Esophagus squamous epithelium (tissue), 5 donors: ENCODE measurements at regions not wholly inside any gene's neighbourhood (a gene's known extent, or its start where the extent isn't known, plus 50 kb on each side); places are given as distances from the start of the nearest gene placed in this dataset.

ENCODE experiments used
- DNase-seq: peaks from one replicate; lab custom pipeline; 2025; lab: John Stamatoyannopoulos, UW
- H3K27ac ChIP-seq, 4 donors: fragments of 200-600 bp; sonication (generic); one replicate each; pipeline ENCODE4 v1.5.1; 2016 to 2019; ENCODE audit warnings: mild to moderate bottlenecking in 1 of 4
- H3K27me3 ChIP-seq, 4 donors: fragments of 200-600 bp; sonication (generic); 1 replicate in 3 of 4; 2 replicates in 1 of 4; pipeline versions ENCODE4 v1.5.1 to v1.6.0; 2017 to 2021; ENCODE audit warnings: antibody characterized with exemption in 1 of 4
- H3K36me3 ChIP-seq, 3 donors: fragments of 200-600 bp; sonication (generic); one replicate each; pipeline ENCODE4 v1.5.1; 2016 to 2019
- H3K4me1 ChIP-seq, 3 donors: fragments of 200-600 bp; sonication (generic); one replicate each; pipeline ENCODE4 v1.5.1; 2017 to 2019
- H3K4me3 ChIP-seq, 4 donors: fragments of 200-600 bp; sonication (generic); 1 replicate in 3 of 4; 2 replicates in 1 of 4; pipeline ENCODE4 v1.5.1; 2016 to 2019; ENCODE audit warnings: mild to moderate bottlenecking in 2 of 4, moderate library complexity in 1 of 4
- H3K9me3 ChIP-seq, 3 donors: fragments of 200-600 bp; sonication (generic); one replicate each; pipeline ENCODE4 v1.5.1; 2016 to 2019
- POLR2A ChIP-seq, 4 donors: fragments of 450-650 bp; IDR thresholded peaks; one replicate each; pipeline ENCODE4 v1.6.1; 2017; ENCODE audit warnings: antibody characterized with exemption in 4 of 4, mild to moderate bottlenecking in 4 of 4, moderate library complexity in 3 of 4
- WGBS, 2 donors: methylation state at CpG; one replicate each; pipeline ENCODE4 v1.1.5; 2018; 5-methylcytosine and 5-hydroxymethylcytosine counted together
- intact Hi-C: fragments of 100-400 bp; cut with DNase I; formaldehyde crosslinking; loops from one replicate; pipeline ENCODE4 v1.15.0; 2022
- TF ChIP-seq, protein P1 (sequence below), 6 experiments: fragments of 450-650 bp in 4 of 6; fragments of 200-600 bp in 2 of 6; sonication (generic) in 2 of 6; IDR thresholded peaks; one replicate each; pipeline ENCODE4 v1.5.1; 2016 to 2019; ENCODE audit warnings: antibody characterized with exemption in 6 of 6, mild to moderate bottlenecking in 4 of 6, moderate library complexity in 4 of 6
- donor health status: DM: yes; HTN: yes; CAD: no.

DNA sequence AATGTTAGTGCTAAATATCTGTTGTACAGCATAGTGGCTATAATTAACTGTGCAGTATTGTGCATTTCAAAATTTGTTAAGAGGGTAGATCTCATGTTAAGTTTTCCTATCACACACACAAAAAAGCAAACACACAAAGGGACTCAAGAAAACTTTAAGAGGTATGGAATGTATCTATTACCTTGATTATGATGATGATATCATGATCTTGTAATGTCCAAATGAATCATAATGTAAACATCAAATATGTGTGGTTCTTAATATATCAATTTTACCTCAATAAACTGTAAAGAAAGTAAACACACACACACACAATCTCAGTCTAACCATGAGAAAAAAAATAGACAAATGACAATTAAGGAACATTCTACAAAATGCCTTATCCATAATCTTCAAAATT lies 934.6 kb downstream of the SLITRK1 start:
- no peak overlapping the region for H3K27ac ChIP-seq
- no peaks in the 10 kb centered on the region for H3K4me1 ChIP-seq
- H3K9me3 ChIP-seq = no peaks in the 10 kb centered on the region
- TF ChIP-seq, protein P1, sequence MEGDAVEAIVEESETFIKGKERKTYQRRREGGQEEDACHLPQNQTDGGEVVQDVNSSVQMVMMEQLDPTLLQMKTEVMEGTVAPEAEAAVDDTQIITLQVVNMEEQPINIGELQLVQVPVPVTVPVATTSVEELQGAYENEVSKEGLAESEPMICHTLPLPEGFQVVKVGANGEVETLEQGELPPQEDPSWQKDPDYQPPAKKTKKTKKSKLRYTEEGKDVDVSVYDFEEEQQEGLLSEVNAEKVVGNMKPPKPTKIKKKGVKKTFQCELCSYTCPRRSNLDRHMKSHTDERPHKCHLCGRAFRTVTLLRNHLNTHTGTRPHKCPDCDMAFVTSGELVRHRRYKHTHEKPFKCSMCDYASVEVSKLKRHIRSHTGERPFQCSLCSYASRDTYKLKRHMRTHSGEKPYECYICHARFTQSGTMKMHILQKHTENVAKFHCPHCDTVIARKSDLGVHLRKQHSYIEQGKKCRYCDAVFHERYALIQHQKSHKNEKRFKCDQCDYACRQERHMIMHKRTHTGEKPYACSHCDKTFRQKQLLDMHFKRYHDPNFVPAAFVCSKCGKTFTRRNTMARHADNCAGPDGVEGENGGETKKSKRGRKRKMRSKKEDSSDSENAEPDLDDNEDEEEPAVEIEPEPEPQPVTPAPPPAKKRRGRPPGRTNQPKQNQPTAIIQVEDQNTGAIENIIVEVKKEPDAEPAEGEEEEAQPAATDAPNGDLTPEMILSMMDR (IDR thresholded peaks at IDR 0.05) = no peak
- no peak for TF ChIP-seq POLR2A (IDR thresholded peaks at IDR 0.05)
- H3K27me3 ChIP-seq = no peaks in the 10 kb centered on the region
- no peak overlapping the region for H3K4me3 ChIP-seq
- intact Hi-C loops = no loop called here
- DNase-seq = no peak
- H3K36me3 ChIP-seq = no peaks in the 10 kb centered on the region

DNA sequence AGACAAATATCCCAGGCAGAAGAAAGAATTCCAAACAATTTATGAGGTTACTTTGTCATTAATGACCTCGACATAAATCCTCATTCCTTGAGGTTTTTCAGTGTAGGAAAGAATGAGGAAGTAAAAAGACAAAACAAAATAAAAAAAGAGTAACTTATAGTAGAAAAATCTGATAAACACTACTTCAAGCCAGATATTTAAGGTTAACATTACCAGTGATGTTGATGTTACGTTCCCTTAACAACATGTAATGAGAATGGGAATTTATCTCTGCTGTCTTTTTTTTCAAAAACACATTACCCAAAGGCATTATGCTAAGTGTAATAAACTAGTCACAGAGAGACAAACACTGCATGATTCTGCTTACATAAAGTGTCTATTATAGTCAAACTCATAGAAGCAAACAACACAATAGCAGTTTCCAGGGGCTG lies 935.1 kb downstream of the SLITRK1 start:
- intact Hi-C loops = no loop called here
- TF ChIP-seq, protein P1 (IDR thresholded peaks at IDR 0.05) = no peak
- no peak for TF ChIP-seq POLR2A (IDR thresholded peaks at IDR 0.05)
- no peak overlapping the region for H3K27ac ChIP-seq
- H3K27me3 ChIP-seq = no peaks in the 10 kb centered on the region
- H3K9me3 ChIP-seq = no peaks in the 10 kb centered on the region
- H3K4me1 ChIP-seq = no peaks in the 10 kb centered on the region
- H3K36me3 ChIP-seq = no peaks in the 10 kb centered on the region
- no peak for DNase-seq
- H3K4me3 ChIP-seq = no peak overlapping the region
- WGBS, 2 donors = 36 to 52% methylated on average over 2 of the region's 2 CpGs

DNA sequence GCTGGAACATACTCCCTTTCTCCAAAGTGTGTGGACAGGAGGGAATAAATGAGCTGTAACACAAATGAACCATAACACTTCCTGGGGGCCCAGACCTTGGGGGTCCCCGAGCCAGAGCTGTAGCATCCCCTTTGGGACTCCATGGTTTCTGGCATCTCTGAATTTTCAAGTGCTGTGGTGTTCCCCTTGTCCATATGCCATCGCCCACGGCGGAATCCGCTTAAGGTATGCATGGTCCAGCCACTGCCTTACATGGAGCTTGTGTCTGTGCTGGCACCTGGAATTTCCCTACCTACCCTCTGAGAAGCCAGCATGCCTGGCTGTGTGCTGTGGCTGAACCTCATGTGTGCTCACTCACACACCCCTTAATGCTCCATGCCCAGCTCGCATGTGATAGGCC lies 943.6 kb downstream of the SLITRK1 start:
- Histone ChIP-seq H3K27me3 (no peaks in the 10 kb centered on the region), H3K4me3 (no peak overlapping the region), H3K4me1 (no peaks in the 10 kb centered on the region), H3K36me3 (no peaks in the 10 kb centered on the region), H3K9me3 (no peaks in the 10 kb centered on the region), H3K27ac (no peak overlapping the region)
- 84% methylated on average over 6 of the region's 6 CpGs; no CpG with 5 or more reads in 1 of the 2 donors for WGBS, 2 donors
- DNase-seq = no peak
- intact Hi-C loops = no loop called here
- TF ChIP-seq POLR2A (IDR thresholded peaks at IDR 0.05) = no peak
- TF ChIP-seq, protein P1 (IDR thresholded peaks at IDR 0.05) = no peak

DNA sequence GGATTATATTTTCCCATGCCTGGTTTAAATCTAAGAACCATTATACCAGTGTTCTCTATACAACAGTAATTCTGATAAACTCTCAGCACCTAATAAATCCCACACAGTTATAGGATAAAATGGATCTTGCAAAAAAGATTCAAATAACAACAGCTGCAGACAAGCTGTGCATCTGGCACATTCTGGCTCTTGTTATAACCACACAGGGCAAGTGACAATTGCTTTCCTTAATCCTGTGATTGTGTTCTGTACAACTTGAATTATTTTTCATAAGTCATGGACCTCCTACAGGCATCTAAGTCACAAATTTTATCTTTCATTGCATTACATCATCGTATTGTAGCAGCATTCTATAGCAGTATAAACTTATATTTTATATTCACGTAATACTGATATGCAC lies 948.3 kb downstream of the SLITRK1 start:
- DNase-seq = no peak

DNA sequence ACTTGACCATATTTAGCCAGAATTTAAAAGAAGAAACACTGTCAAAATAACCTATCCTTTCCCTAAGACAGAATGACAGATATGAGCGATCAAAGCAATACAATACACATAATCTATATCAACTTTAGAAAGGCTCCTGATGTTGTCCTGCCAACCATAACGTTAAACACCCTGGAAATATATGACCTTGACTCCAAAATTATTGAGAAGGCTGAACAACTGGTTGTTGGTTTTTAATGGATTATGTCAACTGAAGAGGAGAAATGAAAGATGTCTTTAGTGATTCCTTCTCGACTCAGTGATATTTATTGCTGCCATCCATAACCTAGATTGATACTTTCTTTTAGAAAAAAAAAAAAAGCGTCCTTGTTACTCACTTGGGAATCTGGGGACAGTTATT lies 957.2 kb downstream of the SLITRK1 start:
- Histone ChIP-seq H3K36me3 (no peaks in the 10 kb centered on the region), H3K4me1 (no peaks in the 10 kb centered on the region), H3K9me3 (no peaks in the 10 kb centered on the region), H3K4me3 (no peak overlapping the region), H3K27ac (no peak overlapping the region), H3K27me3 (no peaks in the 10 kb centered on the region)
- no peak for TF ChIP-seq POLR2A (IDR thresholded peaks at IDR 0.05)
- TF ChIP-seq, protein P1 (IDR thresholded peaks at IDR 0.05) = no peak
- DNase-seq = no peak
- intact Hi-C loops = no loop called here
- WGBS, 2 donors = 64 to 72% methylated on average over 4 of the region's 4 CpGs

More for the DNA sequence above, 948.3 kb downstream of the SLITRK1 start:
- H3K27me3 ChIP-seq = no peaks in the 10 kb centered on the region
- 65 to 67% methylated on average over 2 of the region's 2 CpGs for WGBS, 2 donors
- H3K4me1 ChIP-seq = no peaks in the 10 kb centered on the region
- TF ChIP-seq, protein P1 (IDR thresholded peaks at IDR 0.05) = no peak
- TF ChIP-seq POLR2A (IDR thresholded peaks at IDR 0.05) = no peak
- no peaks in the 10 kb centered on the region for H3K9me3 ChIP-seq
- no peak overlapping the region for H3K4me3 ChIP-seq
- no peaks in the 10 kb centered on the region for H3K36me3 ChIP-seq
- intact Hi-C loops = no loop called here
- no peak overlapping the region for H3K27ac ChIP-seq
